HPDE6-E6E7 (cell line): ENCODE measurements at regions not wholly inside any gene's neighbourhood (a gene's known extent, or its start where the extent isn't known, plus 50 kb on each side); places are given as distances from the start of the nearest gene placed in this dataset.
A peak's percentile ranks its signal among the peaks of the same experiment; 100 is the strongest.

Experiments
- DNase-seq: peaks from one replicate; pipeline ENCODE4 v3.0.0; 2011; ENCODE audit warnings: missing footprints; ENCODE audit errors: extremely low spot score

DNA sequence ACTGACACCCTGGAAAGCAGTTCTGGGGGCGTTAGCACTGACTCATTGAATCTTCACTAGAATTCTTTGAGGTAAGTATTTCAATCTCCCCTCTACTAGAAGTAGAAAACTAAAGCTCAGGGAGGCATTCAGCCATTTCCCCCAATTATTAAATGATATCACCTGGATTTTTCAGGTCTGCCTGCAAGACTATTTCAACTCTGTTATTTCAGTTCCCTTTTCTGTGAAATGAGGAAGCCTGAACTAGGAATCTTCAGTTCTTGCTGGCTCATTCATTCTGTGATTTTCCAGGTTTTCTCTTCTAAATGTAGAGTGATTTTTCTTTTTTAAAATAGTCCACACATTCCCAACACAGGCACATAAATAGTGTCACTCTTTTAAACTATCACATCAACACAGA is 337.0 kb upstream of the NR5A2 start:
- no peak for DNase-seq

DNA sequence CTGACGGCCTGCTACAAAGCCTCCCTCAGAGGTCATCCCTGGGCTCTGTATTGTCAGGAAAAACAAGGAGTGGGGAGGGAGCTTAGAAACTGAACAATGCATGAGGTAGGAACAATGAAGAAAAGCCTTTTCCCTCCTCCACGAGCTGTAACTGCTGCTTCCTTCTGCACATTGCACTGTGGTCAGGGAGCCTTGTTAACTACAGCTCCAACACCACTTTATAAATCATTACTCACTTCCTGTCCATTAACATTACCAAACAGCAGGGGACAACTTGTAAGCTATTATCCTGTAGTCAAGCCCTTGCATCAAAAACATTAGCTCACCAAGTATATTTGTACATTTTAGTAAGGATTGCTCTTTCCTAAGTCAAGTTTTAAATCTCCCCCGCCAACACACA is 336.0 kb upstream of the NR5A2 start:
- peak; percentile 54 for DNase-seq

DNA sequence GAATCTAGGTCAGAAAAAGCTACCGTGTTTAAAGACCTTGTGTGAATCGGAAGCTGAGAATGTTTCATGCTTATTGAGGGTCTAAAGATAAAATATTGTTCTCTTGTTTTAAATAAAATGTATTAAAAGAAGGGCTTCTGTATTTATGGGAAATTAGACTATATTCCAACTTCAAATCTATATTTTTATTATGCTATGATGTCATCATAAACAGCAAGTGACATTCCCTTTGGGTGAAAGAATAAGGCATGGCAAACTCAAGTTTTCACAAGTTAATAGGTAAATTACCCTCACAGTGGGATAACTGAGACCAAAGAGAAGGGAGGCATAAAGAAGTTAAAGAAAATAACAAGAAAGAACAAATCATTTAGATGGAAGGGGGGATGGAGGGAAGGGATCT is 333.8 kb upstream of the NR5A2 start:
- DNase-seq = no peak

DNA sequence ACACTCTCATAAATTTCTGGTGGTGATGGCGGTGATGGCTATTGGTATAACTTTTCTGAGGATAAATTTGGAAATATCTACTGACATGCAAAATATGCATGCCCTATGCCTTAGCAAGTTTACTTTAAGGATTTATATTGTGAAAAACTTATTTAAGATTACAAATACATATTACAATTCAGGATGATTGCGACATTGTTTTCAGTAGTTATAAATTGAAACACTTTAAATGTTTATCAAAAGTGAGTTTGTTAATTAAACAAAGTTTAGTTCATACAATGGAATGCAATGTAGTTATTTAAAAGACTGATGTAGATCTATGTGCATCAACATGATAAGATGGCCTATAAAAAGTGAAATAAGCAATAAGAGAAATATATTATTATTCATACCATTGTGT is 331.3 kb upstream of the NR5A2 start:
- DNase-seq = no peak

- no peak for DNase-seq
Measured at GRCh38 chr1:199698222-199698621, 329.3 kb upstream of the NR5A2 start.

GRCh38 chr1:199700551-199700950 is 327.0 kb upstream of the NR5A2 start:
- no peak for DNase-seq

- DNase-seq = no peak
Measured at GRCh38 chr1:199701726-199702125, 325.8 kb upstream of the NR5A2 start.

- no peak for DNase-seq
Measured at GRCh38 chr1:199704231-199704630, 323.3 kb upstream of the NR5A2 start.

DNA sequence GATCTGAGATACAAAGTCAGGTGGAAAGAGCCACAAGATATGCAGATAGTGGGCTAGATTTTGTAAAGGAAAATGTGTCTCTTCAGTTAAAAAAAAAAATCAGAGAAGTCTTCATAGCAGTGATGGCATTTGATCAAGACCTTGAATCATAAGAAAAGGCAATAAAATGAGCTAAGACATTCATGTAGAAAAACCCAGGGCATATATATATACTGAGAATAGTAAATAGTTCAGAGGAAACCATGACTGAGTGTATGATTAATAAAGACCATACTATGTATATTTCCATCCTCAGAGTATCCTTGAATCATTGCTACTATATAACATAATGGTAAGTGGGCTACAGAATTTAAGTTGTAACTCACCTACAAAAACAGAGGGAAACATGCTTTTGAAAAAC is 321.7 kb upstream of the NR5A2 start:
- DNase-seq = no peak

DNA sequence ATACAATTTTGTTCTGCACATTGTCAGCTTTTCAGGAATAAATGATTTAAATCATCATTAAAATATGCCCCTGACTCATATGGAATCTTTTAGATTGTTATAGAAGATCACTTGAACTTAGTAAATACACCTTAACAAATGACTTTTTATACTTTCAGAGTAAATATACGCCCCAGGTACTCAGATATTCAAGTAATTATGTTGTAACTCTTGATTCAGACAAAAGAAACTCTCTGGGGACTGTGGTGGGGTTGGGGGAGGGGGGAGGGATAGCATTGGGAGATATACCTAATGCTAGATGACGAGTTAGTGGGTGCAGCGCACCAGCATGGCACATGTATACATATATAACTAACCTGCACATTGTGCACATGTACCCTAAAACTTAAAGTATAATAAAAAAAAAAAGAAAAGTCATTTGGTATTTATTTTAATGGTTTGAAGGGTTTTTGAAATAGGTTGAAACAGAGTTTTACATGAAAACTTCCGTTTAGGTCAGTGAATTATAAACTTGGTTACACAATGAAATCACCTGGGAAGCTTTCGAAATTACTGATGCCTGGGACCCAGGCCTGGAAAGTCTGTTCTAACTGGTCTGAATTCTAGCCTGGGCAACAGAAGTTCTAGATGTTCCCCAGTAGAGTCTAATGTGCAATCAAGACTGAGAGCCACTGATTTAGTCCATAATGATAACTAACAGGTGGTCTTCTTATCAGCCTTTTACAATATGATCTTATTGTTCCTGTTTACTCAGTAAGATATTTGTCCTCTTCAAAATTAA is 320.5 kb upstream of the NR5A2 start:
- no peak for DNase-seq

- DNase-seq = no peak
Measured at GRCh38 chr1:199710974-199711373, 316.5 kb upstream of the NR5A2 start.

DNA sequence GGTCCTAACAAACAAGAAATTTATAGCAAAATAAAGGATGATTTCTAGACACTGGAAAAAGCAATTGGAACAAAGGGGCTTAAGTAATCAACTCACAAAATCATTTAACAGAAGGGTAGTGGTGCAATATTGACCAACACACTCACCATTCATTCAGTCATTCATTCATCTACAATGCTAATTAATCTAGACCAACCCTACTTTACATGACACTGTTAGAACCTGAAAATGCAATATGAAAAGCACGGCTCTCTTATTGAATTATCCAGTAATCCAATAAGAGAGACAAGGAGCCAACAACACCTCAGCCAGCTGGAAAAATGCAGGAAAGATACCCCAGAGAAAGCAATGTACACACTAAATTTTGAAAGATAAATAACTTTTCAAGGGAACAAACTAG is 310.8 kb upstream of the NR5A2 start:
- no peak for DNase-seq

- DNase-seq = no peak
Measured at GRCh38 chr1:199719156-199719842, 308.2 kb upstream of the NR5A2 start.

GRCh38 chr1:199720496-199720895 is 307.0 kb upstream of the NR5A2 start:
- no peak for DNase-seq

DNA sequence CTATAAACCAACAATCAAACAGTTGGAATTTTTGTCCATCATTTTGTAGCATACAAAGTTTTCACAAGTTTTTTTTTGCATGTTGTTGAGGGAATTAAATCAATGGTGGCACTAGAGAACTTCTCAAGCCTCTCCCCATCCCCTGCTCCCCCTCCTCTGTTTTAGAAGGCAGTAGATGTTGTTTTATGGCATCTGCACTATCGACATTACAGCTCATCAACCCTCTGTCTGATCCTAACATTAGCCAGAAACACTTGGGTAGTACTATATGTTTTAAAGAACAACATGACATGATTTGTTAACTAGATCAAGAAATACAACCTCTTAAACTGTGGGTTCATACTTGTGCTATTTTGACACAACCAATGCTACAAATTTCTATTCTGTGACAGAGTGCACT is 306.5 kb upstream of the NR5A2 start:
- no peak for DNase-seq

GRCh38 chr1:199723250-199723956 is 304.1 kb upstream of the NR5A2 start:
- DNase-seq = peak; percentile 17

- DNase-seq = no peak
Measured at GRCh38 chr1:199724049-199724448, 303.5 kb upstream of the NR5A2 start.

- no peak for DNase-seq
Measured at GRCh38 chr1:199725002-199725565, 302.4 kb upstream of the NR5A2 start.

DNA sequence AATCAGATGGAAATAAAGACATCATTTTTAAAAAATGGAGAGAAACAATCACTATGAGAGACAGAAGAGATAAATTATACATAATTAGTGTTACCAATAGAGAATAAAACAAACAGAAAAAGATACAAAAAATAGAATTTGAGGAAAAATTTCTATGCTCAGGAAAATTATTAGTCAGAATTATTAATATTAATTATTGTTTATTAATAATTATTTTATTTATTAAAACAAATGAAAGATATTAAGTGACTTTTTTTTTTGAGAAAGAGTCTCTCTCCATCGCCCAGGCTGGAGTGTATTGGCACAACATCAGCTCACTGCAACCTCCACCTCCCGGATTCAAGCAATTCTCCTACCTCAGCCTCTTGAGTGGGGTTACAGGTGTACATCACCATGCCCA is 299.8 kb upstream of the NR5A2 start:
- no peak for DNase-seq

- DNase-seq = no peak
Measured at GRCh38 chr1:199728345-199728744, 299.2 kb upstream of the NR5A2 start.

DNA sequence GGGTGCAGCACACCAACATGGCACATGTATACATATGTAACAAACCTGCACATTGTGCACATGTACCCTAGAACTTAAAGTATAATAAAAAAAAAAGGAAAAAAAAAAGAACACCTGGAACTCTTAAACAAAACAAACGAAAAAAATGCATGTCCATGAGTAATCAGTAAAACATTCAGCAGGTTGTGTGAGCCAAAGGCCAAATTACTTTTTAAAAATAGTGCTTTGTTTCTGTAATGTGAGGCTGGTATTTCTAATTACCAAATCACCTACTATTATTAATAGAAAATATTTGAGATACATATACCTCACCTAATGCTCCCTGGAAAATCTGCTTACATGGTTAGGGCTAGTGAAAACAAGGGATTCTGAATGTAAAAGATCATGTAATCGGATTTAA is 294.4 kb upstream of the NR5A2 start:
- no peak for DNase-seq

DNA sequence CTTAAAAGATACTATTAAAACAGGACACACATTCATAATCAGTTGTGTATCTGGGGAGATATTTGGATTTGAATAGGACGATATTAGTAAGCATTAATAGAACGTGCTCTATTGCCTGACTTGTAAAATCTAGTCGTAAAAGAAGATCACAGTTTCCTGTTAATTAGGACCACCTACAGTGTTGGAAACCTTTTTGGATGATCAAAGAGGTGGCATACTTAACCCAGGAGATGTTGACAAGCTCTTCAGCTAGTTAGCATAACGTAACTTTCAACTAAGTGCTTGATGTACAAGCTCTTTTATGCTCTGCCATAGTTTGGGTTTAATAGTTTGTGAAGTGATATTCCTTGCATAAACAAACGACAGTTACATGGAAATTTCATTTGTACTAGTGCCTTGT is 293.3 kb upstream of the NR5A2 start:
- DNase-seq = no peak

DNA sequence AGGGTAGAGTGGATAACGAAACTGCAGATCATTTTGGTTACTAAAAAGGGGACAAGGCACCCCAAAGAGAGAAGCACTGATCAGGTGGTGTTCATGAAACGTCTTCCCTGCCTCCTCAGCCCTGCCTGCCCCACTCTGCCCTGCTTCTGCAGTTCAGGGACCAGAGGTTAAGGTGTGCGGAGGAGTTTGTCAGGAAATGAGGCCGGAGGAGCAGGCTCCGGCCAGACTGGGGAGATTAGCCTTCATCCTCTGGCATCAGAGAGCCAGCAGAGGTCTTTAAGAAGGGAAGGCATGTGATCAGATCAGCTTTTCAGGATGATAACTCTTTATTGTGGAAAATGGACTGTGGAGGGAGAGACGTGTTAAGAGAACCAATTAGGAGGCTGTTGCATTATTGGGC is 291.9 kb upstream of the NR5A2 start:
- DNase-seq = no peak
